Stimulated activated CD8-positive, alpha-beta memory T cell treated with anti-CD3 and anti-CD28 coated beads, Interleukin-4, amount 100 ng/mL, for 48 hours (primary cell): ENCODE measurements at regions not wholly inside any gene's neighbourhood (a gene's known extent, or its start where the extent isn't known, plus 50 kb on each side); places are given as distances from the start of the nearest gene placed in this dataset.

Experiments used
- DNase-seq: peaks from one replicate; pipeline ENCODE4 v3.0.0-alpha.2; 2020

GRCh38 chr3:194265996-194266964, 84.8 kb downstream of the CPN2 start:
- no peak for DNase-seq

- DNase-seq, result no peak
Observed at GRCh38 chr3:194267744-194268653, 83.1 kb downstream of the CPN2 start.

- DNase-seq, result no peak
Observed at GRCh38 chr3:194268654-194269512, 82.2 kb downstream of the CPN2 start.

- no peak for DNase-seq
Observed at GRCh38 chr3:194269610-194270145, 81.5 kb downstream of the CPN2 start.

- DNase-seq, result no peak
Observed at GRCh38 chr3:194270627-194271459, 80.3 kb downstream of the CPN2 start.

GRCh38 chr3:194271460-194272035, 79.6 kb downstream of the CPN2 start:
- no peak for DNase-seq

- DNase-seq, result no peak
Observed at GRCh38 chr3:194272221-194272620, 78.9 kb downstream of the CPN2 start.

- DNase-seq, result no peak
Observed at GRCh38 chr3:194272861-194273742, 78.0 kb downstream of the CPN2 start.

GRCh38 chr3:194273743-194274310, 77.3 kb downstream of the CPN2 start:
- DNase-seq, result no peak

GRCh38 chr3:194274424-194275085, 76.6 kb downstream of the CPN2 start:
- DNase-seq, result no peak

GRCh38 chr3:194275291-194275690, 75.8 kb downstream of the CPN2 start:
- no peak for DNase-seq

GRCh38 chr3:194275721-194276120, 75.4 kb downstream of the CPN2 start:
- DNase-seq, result no peak

- DNase-seq, result no peak
Observed at GRCh38 chr3:194276768-194277103, 74.4 kb downstream of the CPN2 start.

GRCh38 chr3:194277104-194277785, 73.9 kb downstream of the CPN2 start:
- no peak for DNase-seq

GRCh38 chr3:194277786-194278130, 73.4 kb downstream of the CPN2 start:
- no peak for DNase-seq

GRCh38 chr3:194278186-194278845, 72.8 kb downstream of the CPN2 start:
- no peak for DNase-seq

- no peak for DNase-seq
Observed at GRCh38 chr3:194279101-194279500, 72.0 kb downstream of the CPN2 start.
